Bone marrow (tissue), 2 donors: ENCODE measurements at regions not wholly inside any gene's neighbourhood (a gene's known extent, or its start where the extent isn't known, plus 50 kb on each side); places are given as distances from the start of the nearest gene placed in this dataset.
"Not testable (repeated sequence)": the region's sequence is repeated elsewhere in the genome, so short reads cannot be mapped to it uniquely, and the experiment has no call there.

Experiments used
- DNase-seq, 2 donors: peaks; one replicate each; lab custom pipeline; 2025; lab: John Stamatoyannopoulos, UW

DNA sequence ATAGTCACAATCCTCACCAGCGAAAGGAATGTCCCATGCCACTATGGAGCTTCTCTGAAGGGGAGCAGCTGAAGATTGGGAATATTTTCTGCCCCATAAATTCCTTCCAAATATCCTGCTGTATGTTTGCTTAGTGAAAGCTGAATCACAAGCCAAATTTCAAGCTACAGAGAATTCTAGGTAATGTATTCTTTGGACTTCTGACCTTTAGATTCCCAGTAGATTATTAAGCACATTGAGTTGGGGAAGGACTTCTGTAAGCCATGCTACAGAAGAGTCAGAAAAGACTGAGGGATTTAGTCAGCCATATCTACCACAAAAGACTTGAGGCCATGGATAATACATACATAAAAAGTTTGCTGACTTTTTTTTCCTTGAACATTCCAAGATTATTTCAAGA lies 1342.0 kb upstream of the NUDT12 start:
- no peak for DNase-seq

GRCh38 chr5:104903941-104904340 lies 1341.4 kb upstream of the NUDT12 start:
- DNase-seq: no peak

DNA sequence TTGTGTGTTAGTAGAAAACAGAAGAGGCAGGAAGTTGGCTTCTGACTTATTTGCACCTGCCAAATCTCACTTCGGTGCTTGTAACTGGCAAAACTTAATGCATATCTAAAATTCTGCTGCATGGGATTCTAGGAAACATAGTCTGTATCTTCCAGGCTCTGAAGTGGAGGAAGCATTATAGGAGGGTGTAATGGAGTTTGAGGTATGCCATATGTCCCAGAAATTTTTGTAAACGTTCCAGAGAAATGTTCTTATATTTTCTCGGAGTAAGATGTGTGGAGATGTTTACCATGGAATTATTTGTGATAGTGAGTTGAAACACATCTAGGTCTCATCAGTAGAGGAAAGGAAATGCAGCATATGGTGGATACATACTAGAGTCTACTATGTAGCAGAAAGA lies 1329.0 kb upstream of the NUDT12 start:
- DNase-seq: no peak

DNA sequence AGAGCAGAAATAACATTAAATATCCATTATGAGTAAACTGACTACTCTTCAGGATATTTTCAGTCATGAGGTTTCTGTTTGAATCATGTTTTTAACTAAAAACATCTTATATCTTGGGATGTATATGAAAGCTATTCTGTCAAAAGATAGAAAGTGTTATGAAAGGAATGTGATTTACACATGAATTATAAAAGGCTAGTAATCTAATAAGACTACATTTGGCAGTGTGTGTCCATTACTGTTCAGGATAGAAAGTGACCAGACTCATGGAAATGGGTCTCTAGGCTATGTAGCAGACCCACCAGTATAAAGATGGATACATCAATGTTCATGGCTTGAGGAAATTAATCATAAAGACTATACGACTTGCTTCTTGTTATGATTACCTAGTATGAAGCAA lies 1328.2 kb upstream of the NUDT12 start:
- no peak for DNase-seq

DNA sequence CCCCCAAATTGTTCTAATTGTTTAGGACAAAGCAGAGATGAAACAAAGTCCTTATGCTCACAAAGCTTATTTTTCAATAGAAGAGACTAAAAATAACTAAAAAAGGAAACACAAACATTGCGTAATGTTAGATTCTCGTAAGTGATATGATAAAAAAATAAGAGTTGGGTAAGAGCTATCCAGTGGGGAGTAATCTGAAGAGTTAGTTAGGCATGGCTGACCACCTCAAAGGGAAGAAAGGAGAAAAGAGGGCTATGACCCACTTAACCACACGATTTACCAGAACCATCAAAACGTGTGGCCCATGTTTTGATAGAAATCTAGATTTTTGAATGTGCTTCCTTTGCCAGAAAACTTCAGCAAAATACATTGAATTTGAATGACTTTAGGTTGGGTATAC lies 1296.8 kb upstream of the NUDT12 start:
- no peak for DNase-seq

DNA sequence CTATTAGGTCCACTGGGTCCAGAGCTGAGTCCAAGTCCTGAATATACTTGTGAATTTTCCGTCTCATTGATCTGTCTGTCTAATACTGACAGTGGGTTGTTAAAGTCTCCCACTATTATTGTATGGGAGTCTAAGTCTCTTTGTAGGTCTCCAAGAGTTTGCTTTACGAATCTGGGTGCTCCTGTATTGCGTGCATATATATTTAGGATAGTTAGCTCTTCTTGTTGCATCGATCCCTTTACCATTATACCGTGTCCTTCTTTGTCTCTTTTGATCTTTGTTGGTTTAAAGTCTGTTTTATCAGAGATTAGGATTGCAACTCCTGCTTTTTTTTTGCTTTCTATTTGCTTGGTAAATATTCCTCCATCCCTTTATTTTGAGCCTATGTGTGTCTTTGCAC lies 1289.5 kb upstream of the NUDT12 start:
- DNase-seq: not testable (repeated sequence)

GRCh38 chr5:104845541-104845940 lies 1283.0 kb upstream of the NUDT12 start:
- no peak for DNase-seq

DNA sequence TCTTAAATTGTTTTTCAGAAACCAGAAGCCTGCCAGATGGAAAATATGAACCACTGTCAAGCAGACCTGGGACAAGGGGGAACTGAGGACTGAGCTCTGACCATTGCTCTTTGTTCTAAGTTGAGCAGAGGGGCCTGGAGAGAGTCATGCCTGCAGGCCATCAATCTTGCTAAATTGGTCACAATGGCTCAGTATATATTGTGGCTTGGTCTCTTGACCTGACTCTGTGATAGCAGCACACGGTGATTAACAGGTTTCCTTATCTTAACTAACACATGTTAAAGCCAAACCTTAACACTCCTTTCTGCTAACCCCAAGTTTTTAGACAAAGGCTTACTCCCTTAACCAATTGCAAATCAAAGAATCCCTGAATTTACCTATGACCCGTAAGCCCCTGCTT lies 1281.2 kb upstream of the NUDT12 start:
- DNase-seq: no peak

DNA sequence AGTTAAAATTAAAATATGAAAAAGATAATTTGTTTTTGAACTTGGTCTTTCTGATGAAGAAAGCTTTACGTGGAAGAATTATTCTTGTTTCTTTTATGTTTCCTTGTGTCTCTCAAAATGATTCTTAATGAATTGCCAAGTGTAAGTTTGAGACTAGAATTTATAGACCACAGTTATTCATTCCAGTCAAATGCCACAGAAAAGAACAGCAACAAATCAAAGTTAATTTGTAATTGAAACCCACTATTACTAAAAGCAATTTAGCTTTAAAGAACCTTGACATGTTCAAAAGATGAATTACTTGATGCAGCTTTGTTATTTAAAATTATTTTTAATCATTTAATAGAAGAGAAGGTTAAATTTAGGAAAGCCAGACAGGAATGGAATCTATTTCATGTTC lies 1277.7 kb upstream of the NUDT12 start:
- DNase-seq: no peak

DNA sequence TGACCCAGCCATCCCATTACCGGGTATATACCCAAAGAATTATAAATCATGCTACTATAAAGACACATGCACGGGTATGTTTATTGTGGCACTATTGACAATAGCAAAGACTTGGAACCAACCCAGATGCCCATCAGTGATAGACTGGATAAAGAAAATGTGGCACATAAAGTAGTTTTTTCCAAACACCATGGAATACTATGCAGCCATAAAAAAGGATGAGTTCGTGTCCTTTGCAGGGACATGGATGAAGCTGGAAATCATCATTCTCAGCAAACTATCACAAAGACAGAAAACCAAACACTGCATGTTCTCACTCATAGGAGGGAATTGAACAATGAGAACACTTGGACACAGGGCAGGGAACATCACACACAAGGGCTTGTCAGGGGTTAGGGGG lies 1268.9 kb upstream of the NUDT12 start:
- DNase-seq: not testable (repeated sequence)

GRCh38 chr5:104821606-104822005 lies 1259.0 kb upstream of the NUDT12 start:
- DNase-seq: no peak

GRCh38 chr5:104817127-104817526 lies 1254.5 kb upstream of the NUDT12 start:
- no peak for DNase-seq

DNA sequence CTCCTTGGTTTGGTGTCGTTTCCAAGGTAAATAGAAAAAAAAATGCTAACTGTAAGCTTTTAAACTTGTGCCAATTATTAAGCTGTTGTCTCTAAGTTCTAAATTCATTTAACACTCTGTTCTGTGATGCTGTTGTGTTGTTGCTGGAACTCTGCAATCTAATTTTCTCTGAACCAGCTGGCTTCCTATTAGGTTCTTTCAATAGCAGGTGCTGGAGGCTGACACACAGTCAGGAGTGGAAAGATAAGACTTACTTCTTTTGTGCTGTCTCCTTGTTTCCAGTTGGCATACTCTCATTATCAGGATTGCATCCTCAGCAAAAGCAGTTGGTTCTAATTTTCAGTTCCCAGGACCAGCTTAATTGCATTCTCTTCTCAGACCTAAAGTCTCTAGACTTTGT lies 1252.6 kb upstream of the NUDT12 start:
- DNase-seq: no peak

DNA sequence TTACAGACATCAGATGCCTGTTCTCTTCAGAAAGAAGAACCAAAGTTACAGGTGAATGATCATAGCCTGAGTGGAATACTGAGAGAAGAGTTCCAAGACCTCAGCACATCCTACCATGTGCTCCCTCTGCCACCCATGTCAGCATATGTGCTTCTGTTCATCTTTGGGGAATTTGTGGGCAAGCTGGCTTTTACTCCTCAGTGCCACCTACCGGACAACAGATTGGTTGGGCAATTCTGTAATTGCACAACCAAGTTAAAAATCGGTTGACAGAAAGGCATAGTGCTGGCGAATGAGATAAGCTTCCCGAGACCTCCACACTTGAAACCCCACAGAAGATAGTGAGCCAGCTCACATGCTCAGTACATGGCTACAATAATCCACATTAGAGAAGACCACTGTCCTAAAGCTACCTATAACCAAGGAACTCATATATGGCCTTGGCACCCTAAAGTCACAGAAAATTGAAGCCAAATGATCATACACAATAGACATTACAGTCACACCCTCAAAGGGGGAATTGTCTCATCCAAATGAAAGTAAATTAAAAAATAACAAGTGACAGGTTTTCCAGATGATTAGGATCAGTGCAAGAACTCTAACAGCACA lies 1238.0 kb upstream of the NUDT12 start:
- no peak for DNase-seq

DNA sequence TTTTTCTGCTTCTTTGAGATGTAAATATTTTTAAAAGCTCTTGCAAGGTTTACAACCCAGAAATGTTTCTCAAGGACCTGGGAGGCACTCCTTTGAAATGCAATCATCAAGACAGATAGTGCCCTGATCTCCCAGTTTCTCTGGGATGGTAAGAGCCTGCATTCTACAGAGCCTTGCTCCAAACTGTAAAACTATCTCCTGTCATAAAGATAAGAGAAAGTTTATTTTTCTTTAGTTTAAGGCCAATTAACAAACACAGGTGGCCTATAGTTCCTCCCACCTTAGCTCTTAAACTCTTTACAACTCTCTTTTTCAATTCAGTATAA lies 1231.1 kb upstream of the NUDT12 start:
- no peak for DNase-seq

GRCh38 chr5:104793031-104793754 lies 1230.6 kb upstream of the NUDT12 start:
- DNase-seq: no peak

- no peak for DNase-seq
Observed at GRCh38 chr5:104789366-104789765, 1226.8 kb upstream of the NUDT12 start.

GRCh38 chr5:104785097-104785496 lies 1222.5 kb upstream of the NUDT12 start:
- no peak for DNase-seq

- DNase-seq: no peak
Observed at GRCh38 chr5:104774372-104774771, 1211.8 kb upstream of the NUDT12 start.

- no peak for DNase-seq
Observed at GRCh38 chr5:104764197-104764596, 1201.6 kb upstream of the NUDT12 start.

- no peak for DNase-seq
Observed at GRCh38 chr5:104763216-104763615, 1200.6 kb upstream of the NUDT12 start.

- DNase-seq: no peak
Observed at GRCh38 chr5:104757915-104758314, 1195.3 kb upstream of the NUDT12 start.

- DNase-seq: no peak
Observed at GRCh38 chr5:104755806-104756205, 1193.2 kb upstream of the NUDT12 start.

GRCh38 chr5:104754311-104754995 lies 1191.9 kb upstream of the NUDT12 start:
- no peak for DNase-seq
